ENCODE measurements at regions not wholly inside any gene's neighbourhood (a gene's known extent, or its start where the extent isn't known, plus 50 kb on each side); places are given as distances from the start of the nearest gene placed in this dataset.

GRCh38 chr13:100810481-100810880 is 135.9 kb upstream of the TMTC4 start:
- CTCF ChIA-PET (ENCODE audit: low intra/inter-chr PET ratio, low total read pairs), result no interaction called here
- Histone ChIP-seq H3K4me1 (ENCODE audit: insufficient read depth, low read length) (peaks cover 48% of the 10 kb centered on the region), H3K4me3 (replicated peaks in 1 of 3; ENCODE audit: insufficient read depth in 1 of 3, low read depth in 2 of 3, low read length in 3 of 3) (no peak overlapping the region), H2AFZ (ENCODE audit: low read length) (no peak overlapping the region), H3K27ac (ENCODE audit: extremely low read length, insufficient read depth, low read length) (no peak overlapping the region), H3K4me2 (ENCODE audit: low read depth, low read length) (no peak overlapping the region), H3K36me3 (replicated peaks in 1 of 2; ENCODE audit: control insufficient read depth in 1 of 2, insufficient read depth in 2 of 2, low read length in 2 of 2) (no peaks in the 10 kb centered on the region), H3K9ac (ENCODE audit: insufficient read depth, low read depth, low read length) (no peak overlapping the region), H3K9me3 (ENCODE audit: low read length) (no peaks in the 10 kb centered on the region), H4K20me1 (ENCODE audit: insufficient read depth, low read length) (no peaks in the 10 kb centered on the region), H3K27me3 (ENCODE audit: control insufficient read depth in 1 of 2, insufficient read depth in 2 of 2, low read length in 2 of 2) (no peaks in the 10 kb centered on the region; a peak in 1 of 5 replicates), H3K79me2 (ENCODE audit: insufficient read depth, low read length) (no peaks in the 10 kb centered on the region)
- no TSS peak for BruUV-seq (replicated peaks)
- POLR2A ChIA-PET, result no interaction called here
- DNase-seq (ENCODE audit: low spot score) (no peak), ATAC-seq (no peak), FAIRE-seq (no peak)
- no peak for TF ChIP-seq HOXD1 (CRISPR knock-in tag; IDR thresholded peaks at IDR 0.05)
- TF ChIP-seq AKAP8 (CRISPR knock-in tag; IDR thresholded peaks at IDR 0.05), result no peak
- TF ChIP-seq SSRP1 (CRISPR knock-in tag; IDR thresholded peaks at IDR 0.05), result no peak
- in situ Hi-C loops (cut with HindIII; ENCODE audit: extremely low pct_ligation_motif_present, low pct_unique_long_range_greater_than_20kb) (no loop called here), intact Hi-C loops (cut with micrococcal nuclease; ENCODE audit: unreplicated experiment) (no loop called here)
- WGBS (ENCODE audit: low lambda C conversion rate), result 78% methylated on average over 3 of the region's 3 CpGs

GRCh38 chr13:100809856-100810255 is 135.3 kb upstream of the TMTC4 start:
- H3K4me1 ChIP-seq (ENCODE audit: insufficient read depth, low read length), result peaks cover 50% of the 10 kb centered on the region
- BruUV-seq (replicated peaks), result no TSS peak
- H3K9ac ChIP-seq (ENCODE audit: insufficient read depth, low read depth, low read length), result no peak overlapping the region
- TF ChIP-seq ZNF720 (CRISPR knock-in tag; IDR thresholded peaks at IDR 0.05), result no peak
- no peak for TF ChIP-seq ZNF567 (CRISPR knock-in tag; IDR thresholded peaks at IDR 0.05; ENCODE audit: borderline replicate concordance)
- TF ChIP-seq JUNB (CRISPR knock-in tag; IDR thresholded peaks at IDR 0.05; ENCODE audit: borderline replicate concordance), result no peak
- TF ChIP-seq ARNTL (CRISPR knock-in tag; IDR thresholded peaks at IDR 0.05), result no peak
- no peak for TF ChIP-seq POLR2A (IDR thresholded peaks at IDR 0.05; ENCODE audit: insufficient read depth in 1 of 2, low read depth in 2 of 2, low read length in 2 of 2)
- TF ChIP-seq PRMT3 (CRISPR knock-in tag; IDR thresholded peaks at IDR 0.05; ENCODE audit: borderline replicate concordance, low read depth), result no peak
- no peak for TF ChIP-seq THAP11 (CRISPR knock-in tag; IDR thresholded peaks at IDR 0.05)
- TF ChIP-seq TP53 (CRISPR knock-in tag; conservative IDR thresholded peaks at IDR 0.05), result no peak
- no peak overlapping the region for H3K4me2 ChIP-seq (ENCODE audit: low read depth, low read length)
- H3K9me3 ChIP-seq (ENCODE audit: low read length), result no peaks in the 10 kb centered on the region
- in situ Hi-C loops (cut with HindIII; ENCODE audit: extremely low pct_ligation_motif_present, low pct_unique_long_range_greater_than_20kb), result no loop called here
- no peaks in the 10 kb centered on the region for H3K36me3 ChIP-seq (replicated peaks in 1 of 2; ENCODE audit: control insufficient read depth in 1 of 2, insufficient read depth in 2 of 2, low read length in 2 of 2)
- CTCF ChIA-PET (ENCODE audit: low intra/inter-chr PET ratio, low total read pairs), result no interaction called here
- H3K27me3 ChIP-seq (ENCODE audit: control insufficient read depth in 1 of 2, insufficient read depth in 2 of 2, low read length in 2 of 2), result no peaks in the 10 kb centered on the region; a peak in 1 of 5 replicates
- no peak overlapping the region for H3K4me3 ChIP-seq (replicated peaks in 1 of 3; ENCODE audit: insufficient read depth in 1 of 3, low read depth in 2 of 3, low read length in 3 of 3)
- H2AFZ ChIP-seq (ENCODE audit: low read length), result no peak overlapping the region
- FAIRE-seq, result no peak
- H4K20me1 ChIP-seq (ENCODE audit: insufficient read depth, low read length), result no peaks in the 10 kb centered on the region
- no peak overlapping the region for H3K27ac ChIP-seq (ENCODE audit: extremely low read length, insufficient read depth, low read length)
- intact Hi-C loops (cut with micrococcal nuclease; ENCODE audit: unreplicated experiment), result no loop called here
- no peak for ATAC-seq
- DNase-seq (ENCODE audit: low spot score), result no peak
- no peaks in the 10 kb centered on the region for H3K79me2 ChIP-seq (ENCODE audit: insufficient read depth, low read length)
- POLR2A ChIA-PET, result no interaction called here
- WGBS (ENCODE audit: low lambda C conversion rate), result 42% methylated on average over 3 of the region's 3 CpGs
